DND-41 (cell line): ENCODE measurements at regions not wholly inside any gene's neighbourhood (a gene's known extent, or its start where the extent isn't known, plus 50 kb on each side); places are given as distances from the start of the nearest gene placed in this dataset.

Source experiments
- EZH2 ChIP-seq: IDR thresholded peaks from 3 replicates; pipeline ENCODE4 v1.6.1; 2012; ENCODE audit warnings: borderline replicate concordance, low read depth, mild to moderate bottlenecking, moderate library complexity, low read length, inconsistent platforms; ENCODE audit not compliant: severe bottlenecking
- TF ChIP-seq, protein P1 (sequence below): IDR thresholded peaks from 2 replicates; pipeline ENCODE4 v1.5.1; 2012; ENCODE audit warnings: borderline replicate concordance, low read length, moderate library complexity, mild to moderate bottlenecking; ENCODE audit not compliant: poor library complexity, severe bottlenecking; ENCODE audit errors: extremely low read depth

GRCh38 chr9:90037146-90037797 is 432.5 kb downstream of the GADD45G start:
- TF ChIP-seq, protein P1, sequence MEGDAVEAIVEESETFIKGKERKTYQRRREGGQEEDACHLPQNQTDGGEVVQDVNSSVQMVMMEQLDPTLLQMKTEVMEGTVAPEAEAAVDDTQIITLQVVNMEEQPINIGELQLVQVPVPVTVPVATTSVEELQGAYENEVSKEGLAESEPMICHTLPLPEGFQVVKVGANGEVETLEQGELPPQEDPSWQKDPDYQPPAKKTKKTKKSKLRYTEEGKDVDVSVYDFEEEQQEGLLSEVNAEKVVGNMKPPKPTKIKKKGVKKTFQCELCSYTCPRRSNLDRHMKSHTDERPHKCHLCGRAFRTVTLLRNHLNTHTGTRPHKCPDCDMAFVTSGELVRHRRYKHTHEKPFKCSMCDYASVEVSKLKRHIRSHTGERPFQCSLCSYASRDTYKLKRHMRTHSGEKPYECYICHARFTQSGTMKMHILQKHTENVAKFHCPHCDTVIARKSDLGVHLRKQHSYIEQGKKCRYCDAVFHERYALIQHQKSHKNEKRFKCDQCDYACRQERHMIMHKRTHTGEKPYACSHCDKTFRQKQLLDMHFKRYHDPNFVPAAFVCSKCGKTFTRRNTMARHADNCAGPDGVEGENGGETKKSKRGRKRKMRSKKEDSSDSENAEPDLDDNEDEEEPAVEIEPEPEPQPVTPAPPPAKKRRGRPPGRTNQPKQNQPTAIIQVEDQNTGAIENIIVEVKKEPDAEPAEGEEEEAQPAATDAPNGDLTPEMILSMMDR, result no peak
- no peak for TF ChIP-seq EZH2
